SU-DHL-6 (cell line): ENCODE measurements at regions not wholly inside any gene's neighbourhood (a gene's known extent, or its start where the extent isn't known, plus 50 kb on each side); places are given as distances from the start of the nearest gene placed in this dataset.

Source experiments
- H2AFZ ChIP-seq: fragments of 200-600 bp; sonication (generic); 2 replicates; pipeline ENCODE4 v1.6.1; 2014; ENCODE audit warnings: low read depth, mild to moderate bottlenecking, moderate library complexity, mixed read lengths, antibody characterized with exemption, low read length; ENCODE audit not compliant: severe bottlenecking
- H3F3A ChIP-seq: fragments of 200-600 bp; shearing (Covaris generic); 2 replicates; pipeline ENCODE4 v1.6.0; 2016; ENCODE audit warnings: antibody characterized with exemption, mild to moderate bottlenecking; ENCODE audit not compliant: insufficient read depth
- H3K27ac ChIP-seq: fragments of 200-600 bp; sonication (generic); 2 replicates; pipeline ENCODE4 v1.5.1; 2016; ENCODE audit warnings: low read depth, mild to moderate bottlenecking, low read length, moderate library complexity, mixed read lengths
- H3K27me3 ChIP-seq: fragments of 200-600 bp; sonication (generic), shearing (Covaris generic); 2 replicates; pipeline ENCODE4 v1.6.0; 2014; ENCODE audit warnings: mild to moderate bottlenecking, low read length
- H3K36me3 ChIP-seq: fragments of 200-600 bp; sonication (generic); 2 replicates; pipeline ENCODE4 v1.6.1; 2014; ENCODE audit warnings: mild to moderate bottlenecking, low read length, mixed read lengths
- H3K4me2 ChIP-seq: fragments of 300-600, 200-600 bp; shearing (Covaris generic), sonication (generic); 2 replicates; pipeline ENCODE4 v1.6.0; 2014; ENCODE audit warnings: low read length, low read depth, mild to moderate bottlenecking; ENCODE audit not compliant: poor library complexity, severe bottlenecking
- H3K4me3 ChIP-seq: fragments of 200-600 bp; sonication (generic); 2 replicates; pipeline ENCODE4 v1.5.1; 2014; ENCODE audit warnings: antibody characterized with exemption, low read length, mild to moderate bottlenecking, mixed read lengths; ENCODE audit not compliant: insufficient read depth, poor library complexity, severe bottlenecking
- H3K79me2 ChIP-seq: fragments of 200-600 bp; sonication (generic); 2 replicates; pipeline ENCODE4 v1.6.1; 2014; ENCODE audit warnings: mild to moderate bottlenecking, low read length, moderate library complexity; ENCODE audit not compliant: insufficient read depth
- H3K9ac ChIP-seq: fragments of 200-600 bp; sonication (generic); 2 replicates; pipeline ENCODE4 v1.7.0; 2014; ENCODE audit warnings: mild to moderate bottlenecking, low read length
- H3K9me2 ChIP-seq: fragments of 200-600 bp; sonication (generic); replicated peaks from 2 replicates; pipeline ENCODE4 v1.6.1; 2014; ENCODE audit warnings: low read length; ENCODE audit not compliant: insufficient read depth
- H3K9me3 ChIP-seq: fragments of 200-600 bp; sonication (generic); 2 replicates; pipeline ENCODE4 v1.6.1; 2014; ENCODE audit warnings: low read length, mixed read lengths; ENCODE audit not compliant: insufficient read depth
- H4K20me1 ChIP-seq: fragments of 200-600 bp; sonication (generic); 2 replicates; pipeline ENCODE4 v1.6.1; 2014; ENCODE audit warnings: low read depth, mild to moderate bottlenecking, antibody characterized with exemption, low read length, moderate library complexity, mixed read lengths
- EZH2phosphoT487 ChIP-seq: fragments of 200-600 bp; sonication (generic), shearing (Covaris generic); conservative IDR thresholded peaks from 2 replicates; pipeline ENCODE4 v1.6.1; 2018; ENCODE audit warnings: mild to moderate bottlenecking, antibody characterized with exemption, low read length, moderate library complexity, mixed read lengths
- TF ChIP-seq, protein P1 (sequence below): fragments of 200-600 bp; sonication (generic); IDR thresholded peaks from one replicate; pipeline ENCODE4 v1.5.1; 2017; ENCODE audit warnings: antibody characterized with exemption, mild to moderate bottlenecking, low read length, moderate library complexity; ENCODE audit not compliant: insufficient read depth, poor library complexity, severe bottlenecking

DNA sequence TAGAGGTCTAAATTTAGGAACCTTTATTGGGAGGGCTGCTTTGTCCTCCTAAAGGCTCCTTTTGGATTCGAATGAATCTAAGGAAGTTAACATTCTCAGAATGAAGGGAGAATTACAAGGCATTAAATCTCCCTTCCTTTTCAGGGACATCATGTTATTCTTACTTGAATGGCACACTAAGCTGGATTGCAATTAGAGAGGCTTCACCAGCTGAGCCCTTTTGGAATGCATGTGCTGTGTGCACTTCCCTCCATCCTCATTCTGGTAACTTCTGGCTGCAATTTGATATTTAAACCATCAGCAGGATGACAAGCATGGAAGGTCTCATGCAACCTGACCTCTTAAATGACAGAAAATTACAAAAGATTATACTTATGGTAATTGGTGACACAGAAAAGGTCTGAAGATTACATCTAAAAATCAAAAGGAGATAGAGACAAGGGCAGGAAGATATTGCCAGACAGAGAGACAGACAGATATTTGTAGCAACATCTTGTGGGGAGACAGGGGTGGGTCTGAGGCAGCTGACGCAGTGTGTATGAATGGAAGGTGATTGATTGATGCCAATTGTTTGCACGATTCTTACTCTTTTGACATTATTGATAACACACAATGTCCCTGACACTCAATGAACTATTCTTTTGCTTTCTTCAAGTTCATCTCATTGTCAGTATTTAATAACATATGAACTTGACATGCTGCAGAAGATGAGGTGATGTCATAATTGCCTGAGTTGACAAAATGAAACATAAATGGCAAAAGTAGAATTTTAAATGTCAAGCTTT lies 570.8 kb upstream of the GYPC start:
- no peaks in the 10 kb centered on the region for H3F3A ChIP-seq
- H3K9ac ChIP-seq, result no peak overlapping the region
- no peaks in the 10 kb centered on the region for H3K27me3 ChIP-seq
- TF ChIP-seq EZH2phosphoT487, result no peak
- TF ChIP-seq, protein P1, sequence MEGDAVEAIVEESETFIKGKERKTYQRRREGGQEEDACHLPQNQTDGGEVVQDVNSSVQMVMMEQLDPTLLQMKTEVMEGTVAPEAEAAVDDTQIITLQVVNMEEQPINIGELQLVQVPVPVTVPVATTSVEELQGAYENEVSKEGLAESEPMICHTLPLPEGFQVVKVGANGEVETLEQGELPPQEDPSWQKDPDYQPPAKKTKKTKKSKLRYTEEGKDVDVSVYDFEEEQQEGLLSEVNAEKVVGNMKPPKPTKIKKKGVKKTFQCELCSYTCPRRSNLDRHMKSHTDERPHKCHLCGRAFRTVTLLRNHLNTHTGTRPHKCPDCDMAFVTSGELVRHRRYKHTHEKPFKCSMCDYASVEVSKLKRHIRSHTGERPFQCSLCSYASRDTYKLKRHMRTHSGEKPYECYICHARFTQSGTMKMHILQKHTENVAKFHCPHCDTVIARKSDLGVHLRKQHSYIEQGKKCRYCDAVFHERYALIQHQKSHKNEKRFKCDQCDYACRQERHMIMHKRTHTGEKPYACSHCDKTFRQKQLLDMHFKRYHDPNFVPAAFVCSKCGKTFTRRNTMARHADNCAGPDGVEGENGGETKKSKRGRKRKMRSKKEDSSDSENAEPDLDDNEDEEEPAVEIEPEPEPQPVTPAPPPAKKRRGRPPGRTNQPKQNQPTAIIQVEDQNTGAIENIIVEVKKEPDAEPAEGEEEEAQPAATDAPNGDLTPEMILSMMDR, result no peak
- no peak overlapping the region for H3K27ac ChIP-seq
- H3K36me3 ChIP-seq, result no peaks in the 10 kb centered on the region
- H2AFZ ChIP-seq, result no peak overlapping the region
- no peak overlapping the region for H3K4me2 ChIP-seq
- no peaks in the 10 kb centered on the region for H3K9me3 ChIP-seq
- no peaks in the 10 kb centered on the region for H3K79me2 ChIP-seq
- no peaks in the 10 kb centered on the region for H4K20me1 ChIP-seq
- no peaks in the 10 kb centered on the region; the same call in 1 of the 2 replicates for H3K9me2 ChIP-seq
- no peak overlapping the region for H3K4me3 ChIP-seq

DNA sequence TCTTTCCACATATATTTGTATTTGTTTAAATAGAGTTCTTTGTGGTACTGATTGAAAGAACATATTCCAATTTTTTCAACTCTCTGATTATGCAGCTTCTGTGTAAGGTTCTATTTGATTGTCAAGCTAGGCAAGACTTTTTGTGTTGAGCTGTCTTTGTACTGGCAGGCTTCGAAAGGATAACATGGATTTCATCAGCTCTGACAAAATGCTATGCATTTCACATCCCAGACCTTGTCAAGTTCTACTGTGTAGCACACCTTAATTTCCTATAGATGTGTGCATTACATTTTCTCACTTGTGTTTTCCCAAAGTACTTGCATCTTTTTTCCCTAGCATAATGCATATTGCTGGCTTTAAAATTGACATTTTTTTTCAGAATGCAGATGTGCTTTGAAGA lies 555.0 kb upstream of the GYPC start:
- Histone ChIP-seq H3K27me3 (no peaks in the 10 kb centered on the region), H3F3A (no peaks in the 10 kb centered on the region), H3K36me3 (no peaks in the 10 kb centered on the region)

DNA sequence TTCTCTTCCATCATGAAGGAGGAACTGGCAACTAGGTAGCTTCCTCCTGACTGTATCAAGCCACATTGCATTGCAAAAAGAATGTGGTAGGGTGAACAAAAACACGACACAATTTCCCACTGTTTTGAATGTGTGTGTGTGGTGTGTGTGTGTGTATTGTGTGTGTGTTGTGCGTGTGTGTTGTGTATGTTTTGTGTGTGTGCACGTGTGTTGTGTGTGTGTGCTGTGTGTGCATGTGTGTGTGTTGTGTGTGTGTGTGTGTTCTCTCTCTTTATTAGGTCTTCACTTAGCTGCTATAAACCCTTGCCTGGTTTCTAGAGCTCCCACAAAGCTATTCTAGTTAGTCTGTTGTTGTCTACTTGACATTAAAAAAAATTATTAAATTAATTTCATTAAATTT lies 550.0 kb upstream of the GYPC start:
- no peaks in the 10 kb centered on the region for H3K36me3 ChIP-seq
- H3K4me2 ChIP-seq, result no peak overlapping the region
- H3K9me2 ChIP-seq, result no peaks in the 10 kb centered on the region; the same call in 1 of the 2 replicates
- H3K27me3 ChIP-seq, result no peaks in the 10 kb centered on the region
- H3F3A ChIP-seq, result no peaks in the 10 kb centered on the region
- H3K27ac ChIP-seq, result no peak overlapping the region
- TF ChIP-seq, protein P1, result no peak
- TF ChIP-seq EZH2phosphoT487, result no peak
- H3K79me2 ChIP-seq, result no peaks in the 10 kb centered on the region
- H2AFZ ChIP-seq, result no peak overlapping the region
- no peak overlapping the region for H3K4me3 ChIP-seq
- H3K9me3 ChIP-seq, result no peaks in the 10 kb centered on the region
- H3K9ac ChIP-seq, result no peak overlapping the region
- H4K20me1 ChIP-seq, result no peaks in the 10 kb centered on the region

More for the DNA sequence above, 555.0 kb upstream of the GYPC start:
- no peak overlapping the region for H3K4me3 ChIP-seq
- no peaks in the 10 kb centered on the region for H3K79me2 ChIP-seq
- TF ChIP-seq EZH2phosphoT487, result no peak
- TF ChIP-seq, protein P1, result no peak
- H3K9me2 ChIP-seq, result no peaks in the 10 kb centered on the region
- no peaks in the 10 kb centered on the region for H3K9me3 ChIP-seq
- no peak overlapping the region for H3K9ac ChIP-seq
- no peak overlapping the region for H3K4me2 ChIP-seq
- H3K27ac ChIP-seq, result no peak overlapping the region
- H4K20me1 ChIP-seq, result no peaks in the 10 kb centered on the region
- no peak overlapping the region for H2AFZ ChIP-seq
